ENCODE measurements at regions not wholly inside any gene's neighbourhood (a gene's known extent, or its start where the extent isn't known, plus 50 kb on each side); places are given as distances from the start of the nearest gene placed in this dataset.
A peak's percentile ranks its signal among the peaks of the same experiment; 100 is the strongest.

DNA sequence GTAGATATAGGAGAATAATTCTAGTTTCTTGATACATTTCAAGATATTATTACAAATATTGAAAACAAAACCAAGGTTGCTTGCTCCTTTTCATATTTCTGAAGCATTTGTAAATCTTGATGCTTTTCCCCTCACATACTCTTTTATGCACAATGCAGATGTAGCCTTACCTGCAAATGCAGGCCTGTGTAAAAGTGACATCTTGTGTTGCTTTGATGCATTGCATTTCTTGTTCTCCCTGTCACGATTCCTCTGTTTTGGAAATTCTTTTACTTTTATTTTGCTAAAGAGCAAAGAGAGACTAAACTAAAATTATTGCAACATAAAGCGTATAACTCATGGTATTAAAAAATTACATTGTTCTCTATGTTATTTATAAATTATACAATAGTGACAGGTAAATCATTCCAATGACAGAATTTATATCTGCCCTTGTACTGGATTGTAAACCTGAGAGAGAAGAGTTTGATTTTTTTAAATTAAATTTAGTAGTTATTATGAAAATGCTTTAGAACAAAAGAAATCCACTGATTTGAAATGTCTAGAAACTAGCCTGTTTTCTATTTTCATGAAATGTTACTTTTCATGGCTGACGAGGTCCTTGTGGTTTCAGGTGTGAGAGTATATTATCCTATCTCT lies 970.0 kb downstream of the MAT2B start:
- TF ChIP-seq, protein P1, sequence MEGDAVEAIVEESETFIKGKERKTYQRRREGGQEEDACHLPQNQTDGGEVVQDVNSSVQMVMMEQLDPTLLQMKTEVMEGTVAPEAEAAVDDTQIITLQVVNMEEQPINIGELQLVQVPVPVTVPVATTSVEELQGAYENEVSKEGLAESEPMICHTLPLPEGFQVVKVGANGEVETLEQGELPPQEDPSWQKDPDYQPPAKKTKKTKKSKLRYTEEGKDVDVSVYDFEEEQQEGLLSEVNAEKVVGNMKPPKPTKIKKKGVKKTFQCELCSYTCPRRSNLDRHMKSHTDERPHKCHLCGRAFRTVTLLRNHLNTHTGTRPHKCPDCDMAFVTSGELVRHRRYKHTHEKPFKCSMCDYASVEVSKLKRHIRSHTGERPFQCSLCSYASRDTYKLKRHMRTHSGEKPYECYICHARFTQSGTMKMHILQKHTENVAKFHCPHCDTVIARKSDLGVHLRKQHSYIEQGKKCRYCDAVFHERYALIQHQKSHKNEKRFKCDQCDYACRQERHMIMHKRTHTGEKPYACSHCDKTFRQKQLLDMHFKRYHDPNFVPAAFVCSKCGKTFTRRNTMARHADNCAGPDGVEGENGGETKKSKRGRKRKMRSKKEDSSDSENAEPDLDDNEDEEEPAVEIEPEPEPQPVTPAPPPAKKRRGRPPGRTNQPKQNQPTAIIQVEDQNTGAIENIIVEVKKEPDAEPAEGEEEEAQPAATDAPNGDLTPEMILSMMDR (IDR thresholded peaks at IDR 0.05; ENCODE audit: low read depth, low read length): peak; percentile 35
- no peak for TF ChIP-seq POLR2A (IDR thresholded peaks at IDR 0.05; ENCODE audit: extremely low read depth, insufficient read length)
- TF ChIP-seq, protein P2, sequence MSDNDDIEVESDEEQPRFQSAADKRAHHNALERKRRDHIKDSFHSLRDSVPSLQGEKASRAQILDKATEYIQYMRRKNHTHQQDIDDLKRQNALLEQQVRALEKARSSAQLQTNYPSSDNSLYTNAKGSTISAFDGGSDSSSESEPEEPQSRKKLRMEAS (IDR thresholded peaks at IDR 0.05; ENCODE audit: low read depth, low read length): no peak
- TF ChIP-seq MYC (IDR thresholded peaks at IDR 0.05; ENCODE audit: low read depth, low read length): no peak

Measured in NB4 (cell line).